ENCODE measurements at regions not wholly inside any gene's neighbourhood (a gene's known extent, or its start where the extent isn't known, plus 50 kb on each side); places are given as distances from the start of the nearest gene placed in this dataset.
A peak's percentile ranks its signal among the peaks of the same experiment; 100 is the strongest.

- peaks cover 37% of the 10 kb centered on the region for H3K4me1 ChIP-seq (ENCODE audit: insufficient read depth)
- ATAC-seq = no peak
- H4K20me1 ChIP-seq (replicated peaks; ENCODE audit: insufficient read depth) = no peaks in the 10 kb centered on the region
- H3K27ac Mint-ChIP-seq = no peak overlapping the region
- H3K4me3 ChIP-seq = no peak overlapping the region
- H3K9me2 ChIP-seq (ENCODE audit: insufficient read depth) = no peaks in the 10 kb centered on the region
- no peaks in the 10 kb centered on the region for H3K36me3 ChIP-seq (ENCODE audit: insufficient read depth)
- no peaks in the 10 kb centered on the region for H3K79me2 ChIP-seq (replicated peaks; ENCODE audit: insufficient read depth)
- peaks cover 29% of the 10 kb centered on the region for H3K4me1 Mint-ChIP-seq
- no peak overlapping the region for H3K27ac ChIP-seq (ENCODE audit: low read depth)
- DNase-seq (ENCODE audit: low spot score) = no peak
- H3F3A ChIP-seq (replicated peaks; ENCODE audit: low read depth) = no peaks in the 10 kb centered on the region
- H2AFZ ChIP-seq = peak overlapping the region; percentile 72; the same call in 1 of the 2 replicates
- H3K4me3 Mint-ChIP-seq = no peak overlapping the region
- no peaks in the 10 kb centered on the region for H3K9me3 Mint-ChIP-seq
- no peak overlapping the region for H3K4me2 ChIP-seq
- H3K27me3 ChIP-seq (ENCODE audit: insufficient read depth) = no peaks in the 10 kb centered on the region
- H3K36me3 Mint-ChIP-seq (ENCODE audit: low read depth) = no peaks in the 10 kb centered on the region
- no peaks in the 10 kb centered on the region for H3K27me3 Mint-ChIP-seq (ENCODE audit: insufficient read depth, low read depth, poor library complexity)
- TF ChIP-seq ETS1 (IDR thresholded peaks at IDR 0.05) = no peak
- TF ChIP-seq POLR2AphosphoS5 (IDR thresholded peaks at IDR 0.05; ENCODE audit: low read depth) = no peak
Observed at GRCh38 chr7:116614499-116615262, 57.3 kb upstream of the MET start.

- Histone ChIP-seq H3K27ac (ENCODE audit: low read depth) (no peak overlapping the region), H3K36me3 (ENCODE audit: insufficient read depth) (no peaks in the 10 kb centered on the region), H4K20me1 (replicated peaks; ENCODE audit: insufficient read depth) (no peaks in the 10 kb centered on the region), H3K79me2 (replicated peaks; ENCODE audit: insufficient read depth) (no peaks in the 10 kb centered on the region), H3K4me2 (peak overlapping the region; percentile 10), H3F3A (replicated peaks; ENCODE audit: low read depth) (no peaks in the 10 kb centered on the region), H2AFZ (no peak overlapping the region), H3K9me2 (ENCODE audit: insufficient read depth) (no peaks in the 10 kb centered on the region), H3K4me3 (no peak overlapping the region), H3K4me1 (ENCODE audit: insufficient read depth) (peaks cover 37% of the 10 kb centered on the region), H3K27me3 (ENCODE audit: insufficient read depth) (no peaks in the 10 kb centered on the region)
- Mint-ChIP-seq H3K9me3 (peaks cover 8% of the 10 kb centered on the region), H3K4me3 (peak overlapping the region; percentile 36; the same call in 2 of the 3 replicates), H3K4me1 (peaks cover 29% of the 10 kb centered on the region), H3K36me3 (ENCODE audit: low read depth) (peaks cover 5% of the 10 kb centered on the region; the same call in 2 of the 3 replicates), H3K27ac (peak overlapping the region; percentile 67; the same call in 1 of the 2 replicates), H3K27me3 (ENCODE audit: insufficient read depth, low read depth, poor library complexity) (no peaks in the 10 kb centered on the region)
- DNase-seq (ENCODE audit: low spot score) (peak; percentile 59), ATAC-seq (peak; percentile 92)
- TF ChIP-seq CREB1 (CRISPR knock-in tag; IDR thresholded peaks at IDR 0.05; ENCODE audit: low read depth) = no peak
- peak; percentile 96 for TF ChIP-seq ZNF462 (CRISPR knock-in tag; IDR thresholded peaks at IDR 0.05)
- TF ChIP-seq NANOG (IDR thresholded peaks at IDR 0.05; ENCODE audit: borderline replicate concordance) = peak; percentile 91
- no peak for TF ChIP-seq REST (IDR thresholded peaks at IDR 0.05; ENCODE audit: unreplicated experiment)
Observed at GRCh38 chr7:116616555-116617059, 55.4 kb upstream of the MET start.
